SK-N-SH (cell line): ENCODE measurements at regions not wholly inside any gene's neighbourhood (a gene's known extent, or its start where the extent isn't known, plus 50 kb on each side); places are given as distances from the start of the nearest gene placed in this dataset.

Source experiments
- CTCF ChIA-PET: fragments of 300-600, 350-600 bp; formaldehyde crosslinking; extraction: SDS; loops from one replicate; lab custom pipeline; 2021; lab: Yijun Ruan, JAX
- POLR2A ChIA-PET: fragments of 350-600 bp; sonication (Branson Sonifier 250); formaldehyde crosslinking; extraction: SDS; loops from one replicate; lab custom pipeline; 2020; ENCODE audit warnings: antibody characterized with exemption, inconsistent platforms; lab: Yijun Ruan, JAX
- DNase-seq: peaks from one replicate; pipeline ENCODE4 v3.0.0; 2012
- H2AFZ ChIP-seq: fragments of 200-600 bp; sonication (generic); 2 replicates; pipeline ENCODE4 v1.8.1; 2016; ENCODE audit warnings: antibody characterized with exemption, mild to moderate bottlenecking, low read depth
- H3F3A ChIP-seq: fragments of 200-600 bp; sonication (generic); replicated peaks from 2 replicates; pipeline ENCODE3; 2016; ENCODE audit warnings: antibody characterized with exemption, mild to moderate bottlenecking; ENCODE audit not compliant: insufficient read depth
- H3K27ac ChIP-seq, 2 experiments: fragments of 200-500 bp in 1 of 2; fragments of 200-600 bp in 1 of 2; sonication (Bioruptor generic) in 1 of 2; sonication (generic), shearing (Covaris generic) in 1 of 2; 2 replicates each; pipeline versions ENCODE4 v1.5.1 to v1.6.1; 2014 to 2016; ENCODE audit warnings: low read depth in 2 of 2, inconsistent platforms in 1 of 2, low read length in 1 of 2, mild to moderate bottlenecking in 1 of 2, mixed read lengths in 1 of 2
- H3K27me3 ChIP-seq: fragments of 200-600 bp; sonication (generic), shearing (Covaris generic); 2 replicates; pipeline ENCODE4 v1.6.1; 2016; ENCODE audit warnings: mixed run types; ENCODE audit not compliant: insufficient read depth
- H3K36me3 ChIP-seq, 2 experiments: fragments of 200-500 bp in 1 of 2; fragments of 200-600 bp in 1 of 2; sonication (Bioruptor generic) in 1 of 2; sonication (generic) in 1 of 2; replicated peaks in 1 of 2; 2 replicates each; pipeline versions ENCODE3 to v1.5.1; 2014 to 2016; ENCODE audit warnings: low read length in 1 of 2, mild to moderate bottlenecking in 1 of 2; ENCODE audit not compliant: insufficient read depth in 2 of 2, control insufficient read depth in 1 of 2
- H3K4me1 ChIP-seq, 2 experiments: fragments of 200-500 bp in 1 of 2; fragments of 200-600 bp in 1 of 2; sonication (Bioruptor generic) in 1 of 2; sonication (generic), shearing (Covaris generic) in 1 of 2; 2 replicates each; pipeline versions ENCODE4 v1.5.1 to v1.6.1; 2014 to 2016; ENCODE audit warnings: low read depth in 1 of 2, low read length in 1 of 2, mixed run types in 1 of 2; ENCODE audit not compliant: insufficient read depth in 2 of 2, control insufficient read depth in 1 of 2
- H3K4me2 ChIP-seq: fragments of 200-600 bp; sonication (generic), shearing (Covaris generic); 2 replicates; pipeline ENCODE4 v1.6.1; 2017; ENCODE audit warnings: mixed run types
- H3K4me3 ChIP-seq, 2 experiments: fragments of 200-500 bp in 1 of 2; fragments of 200-600 bp in 1 of 2; sonication (Bioruptor generic) in 1 of 2; sonication (generic), shearing (Covaris generic) in 1 of 2; 2 replicates each; pipeline versions ENCODE4 v1.5.1 to v1.8.1; 2014 to 2016; ENCODE audit warnings: low read depth in 2 of 2, inconsistent platforms in 1 of 2, low read length in 1 of 2, mild to moderate bottlenecking in 1 of 2, mixed read lengths in 1 of 2, moderate library complexity in 1 of 2
- H3K79me2 ChIP-seq: fragments of 200-600 bp; sonication (generic); 2 replicates; pipeline ENCODE4 v1.8.1; 2017; ENCODE audit warnings: mild to moderate bottlenecking; ENCODE audit not compliant: insufficient read depth
- H3K9ac ChIP-seq: fragments of 200-600 bp; sonication (generic); 2 replicates; pipeline ENCODE4 v1.6.1; 2017; ENCODE audit warnings: mixed run types
- H3K9me2 ChIP-seq: fragments of 200-600 bp; sonication (generic); 2 replicates; pipeline ENCODE4 v1.6.1; 2017; ENCODE audit warnings: mixed run types
- H3K9me3 ChIP-seq: fragments of 200-600 bp; sonication (generic); 2 replicates; pipeline ENCODE4 v1.6.1; 2017; ENCODE audit warnings: mixed run types, mild to moderate bottlenecking, moderate library complexity
- H4K20me1 ChIP-seq: fragments of 200-600 bp; sonication (generic); 2 replicates; pipeline ENCODE4 v1.6.1; 2017; ENCODE audit warnings: mild to moderate bottlenecking, mixed run types; ENCODE audit not compliant: insufficient read depth
- FOXJ3 ChIP-seq: sonication (generic); formaldehyde crosslinking; IDR thresholded peaks from 2 replicates; pipeline ENCODE4 v1.5.1; 2020; ENCODE audit warnings: mild to moderate bottlenecking, missing genetic modification reagents
- GATA2 ChIP-seq: sonication (generic); formaldehyde crosslinking; IDR thresholded peaks from 2 replicates; pipeline ENCODE4 v1.5.0; 2020; ENCODE audit warnings: mild to moderate bottlenecking, missing genetic modification reagents
- IRF3 ChIP-seq: fragments of 150-350 bp; IDR thresholded peaks from 2 replicates; pipeline ENCODE4 v1.6.1; 2016; ENCODE audit warnings: mild to moderate bottlenecking, low read depth, low read length
- RAD21 ChIP-seq: IDR thresholded peaks from 2 replicates; pipeline ENCODE4 v1.6.1; 2012; ENCODE audit warnings: mild to moderate bottlenecking, low read length
- RCOR1 ChIP-seq: fragments of 150-350 bp; IDR thresholded peaks from 2 replicates; pipeline ENCODE4 v1.6.1; 2017; ENCODE audit warnings: antibody characterized with exemption, low read length
- REST ChIP-seq: IDR thresholded peaks from 2 replicates; pipeline ENCODE4 v1.6.1; 2012; ENCODE audit warnings: mild to moderate bottlenecking, low read depth, low read length, moderate library complexity
- TCF12 ChIP-seq: IDR thresholded peaks from 2 replicates; pipeline ENCODE4 v1.4.0; 2012
- USF1 ChIP-seq: IDR thresholded peaks from 2 replicates; pipeline ENCODE4 v1.4.0; 2012; ENCODE audit warnings: low read depth, borderline replicate concordance
- USF2 ChIP-seq: fragments of 150-350 bp; IDR thresholded peaks from 2 replicates; pipeline ENCODE4 v1.6.1; 2017; ENCODE audit warnings: antibody characterized with exemption, low read length, low read depth, borderline replicate concordance
- WGBS: methylation state at CpG from one replicate; pipeline ENCODE4 v1.1.6; 2017; ENCODE audit warnings: low lambda C conversion rate; 5-methylcytosine and 5-hydroxymethylcytosine counted together

- TF ChIP-seq RAD21 (no peak), IRF3 (no peak), USF1 (no peak), USF2 (no peak), FOXJ3 (CRISPR knock-in tag) (no peak), REST (no peak)
Observed at GRCh38 chr5:112625689-112626438, 111.8 kb upstream of the APC start (continued).

- 48% methylated on average over 4 of the region's 4 CpGs for WGBS
- no peak for DNase-seq
- CTCF ChIA-PET, result no interaction called here
- Histone ChIP-seq H3K4me1 (peaks cover 0 to 12% of the 10 kb centered on the region in 2 experiments; a peak in 2 of 4 replicates), H3F3A (no peaks in the 10 kb centered on the region), H4K20me1 (no peaks in the 10 kb centered on the region), H2AFZ (no peak overlapping the region), H3K36me3 (no peaks in the 10 kb centered on the region), H3K4me2 (no peak overlapping the region), H3K9me3 (no peaks in the 10 kb centered on the region), H3K4me3 (no peak overlapping the region), H3K27ac (no peak overlapping the region), H3K9ac (no peak overlapping the region), H3K79me2 (no peaks in the 10 kb centered on the region), H3K9me2 (no peaks in the 10 kb centered on the region), H3K27me3 (no peaks in the 10 kb centered on the region)
- TF ChIP-seq TCF12 (no peak), GATA2 (no peak), RCOR1 (no peak)
- POLR2A ChIA-PET, result no interaction called here
Observed at GRCh38 chr5:112626715-112627114, 111.0 kb upstream of the APC start.
